Fibroblast of skin of back (primary cell): ENCODE measurements at regions not wholly inside any gene's neighbourhood (a gene's known extent, or its start where the extent isn't known, plus 50 kb on each side); places are given as distances from the start of the nearest gene placed in this dataset.
"Not testable (repeated sequence)": the region's sequence is repeated elsewhere in the genome, so short reads cannot be mapped to it uniquely, and the experiment has no call there.

Experiments used
- DNase-seq: peaks from one replicate; pipeline ENCODE4 v3.0.0-alpha.2; 2013

DNA sequence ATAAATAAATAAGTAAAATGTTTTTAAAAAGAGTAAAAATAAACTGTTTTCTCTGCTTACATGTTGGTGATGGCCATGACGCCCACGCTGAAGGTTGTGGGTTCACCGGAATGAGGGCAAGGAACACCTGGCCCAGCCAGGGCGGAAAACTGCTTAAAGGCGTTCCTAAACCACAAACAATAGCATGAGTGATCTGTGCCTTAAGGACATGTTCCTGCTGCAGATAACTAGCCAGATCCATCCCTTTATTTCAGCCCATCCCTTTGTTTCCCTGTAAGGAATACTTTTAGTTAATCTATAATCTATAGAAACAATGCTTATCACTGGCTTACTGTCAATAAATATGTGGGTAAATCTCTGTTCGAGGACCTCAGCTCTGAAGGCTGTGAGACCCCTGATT, 63.3 kb upstream of the CEP78 start:
- not testable (repeated sequence) for DNase-seq

DNA sequence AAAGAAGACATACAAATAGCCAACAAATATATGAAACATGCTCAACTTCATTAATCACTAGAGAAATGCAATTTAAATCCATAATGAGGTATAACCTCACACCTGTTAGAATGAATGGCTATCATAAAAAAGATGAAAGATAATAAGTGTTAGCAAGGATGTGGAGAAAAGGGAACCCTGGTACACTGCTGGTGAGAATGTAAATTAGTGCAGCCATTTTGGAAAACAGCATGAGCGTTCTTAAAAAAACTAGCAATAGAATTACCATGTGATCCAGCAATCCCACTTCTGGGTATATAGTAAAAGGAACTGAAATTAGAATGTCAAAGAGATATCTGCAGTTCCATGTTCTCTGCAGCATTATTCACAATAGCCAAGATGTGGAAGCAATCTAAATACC, 64.2 kb upstream of the CEP78 start:
- no peak for DNase-seq

DNA sequence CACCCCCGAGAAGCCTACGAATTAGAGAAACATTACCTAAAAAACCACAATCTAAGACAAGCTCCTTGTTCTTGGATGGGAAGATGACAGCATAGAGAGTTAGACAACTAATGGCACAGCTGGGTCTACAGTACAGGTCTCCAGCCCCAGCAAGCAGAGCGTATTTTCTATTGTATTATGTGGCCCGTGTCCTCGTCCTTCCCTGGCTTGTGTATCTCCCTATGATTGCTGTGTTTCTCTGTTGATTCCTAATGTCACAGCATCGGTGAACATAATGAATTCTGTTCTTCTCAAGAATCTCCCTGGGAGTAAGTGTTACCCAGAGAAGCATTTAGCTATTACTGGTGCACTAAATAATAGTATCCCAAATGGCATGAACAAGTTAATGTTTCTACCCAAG, 66.8 kb upstream of the CEP78 start:
- DNase-seq: no peak

DNA sequence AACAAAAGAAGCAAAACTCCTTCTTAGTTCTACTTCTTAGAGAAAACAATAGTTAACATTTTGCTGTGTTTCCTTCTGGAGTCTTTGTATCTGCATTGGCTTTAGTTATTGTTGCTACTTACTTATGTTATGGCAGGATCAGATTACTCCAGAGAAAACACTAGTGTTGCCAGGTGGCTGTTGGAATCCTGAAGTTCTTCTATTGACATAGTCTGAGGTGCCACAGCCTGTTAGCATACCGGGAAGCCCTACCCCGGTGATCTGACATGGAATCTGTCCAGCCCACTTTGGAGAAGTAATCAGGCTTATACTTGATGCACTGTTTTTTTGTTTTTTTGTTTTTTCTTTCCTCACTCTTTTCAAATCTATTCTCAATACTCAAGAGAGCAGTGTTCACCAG, 68.5 kb upstream of the CEP78 start:
- DNase-seq: no peak

DNA sequence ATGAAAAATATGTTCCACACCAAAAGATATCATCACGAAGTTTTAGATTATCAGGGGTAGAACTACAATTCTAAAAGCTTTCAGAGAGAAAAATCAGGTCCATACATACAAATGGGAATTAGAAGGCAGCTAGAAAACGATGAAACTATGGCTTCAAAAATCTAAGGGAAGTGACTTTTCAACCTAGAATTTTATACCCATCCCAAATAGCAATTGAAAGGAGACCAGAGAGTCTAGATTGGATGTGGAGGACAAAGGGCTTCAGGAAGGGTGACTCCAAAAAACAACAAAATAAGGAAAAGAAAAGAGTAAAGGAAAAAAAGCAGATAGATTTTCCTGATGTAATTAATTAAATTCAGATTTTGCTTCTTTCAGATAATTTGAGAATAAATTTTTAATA, 72.0 kb upstream of the CEP78 start:
- DNase-seq: no peak

DNA sequence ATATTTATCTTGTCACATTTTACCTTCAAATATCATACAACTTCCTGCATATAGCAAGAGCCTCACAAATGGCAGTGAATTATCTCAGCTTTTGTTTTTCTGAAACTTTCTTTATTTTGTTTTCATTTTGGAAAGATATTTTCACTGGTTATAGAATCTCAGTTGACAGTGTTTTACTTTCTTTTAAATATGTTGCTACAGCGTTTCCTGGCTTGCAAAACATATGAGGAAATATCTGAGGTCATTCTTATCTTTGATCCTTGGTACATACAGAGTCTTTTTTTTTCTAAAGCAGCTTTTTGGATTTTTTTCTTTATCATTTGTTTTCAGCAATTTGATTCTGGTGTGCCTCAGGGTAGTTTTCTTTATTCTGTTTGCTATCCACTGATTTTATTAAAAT, 77.6 kb upstream of the CEP78 start:
- DNase-seq: no peak

DNA sequence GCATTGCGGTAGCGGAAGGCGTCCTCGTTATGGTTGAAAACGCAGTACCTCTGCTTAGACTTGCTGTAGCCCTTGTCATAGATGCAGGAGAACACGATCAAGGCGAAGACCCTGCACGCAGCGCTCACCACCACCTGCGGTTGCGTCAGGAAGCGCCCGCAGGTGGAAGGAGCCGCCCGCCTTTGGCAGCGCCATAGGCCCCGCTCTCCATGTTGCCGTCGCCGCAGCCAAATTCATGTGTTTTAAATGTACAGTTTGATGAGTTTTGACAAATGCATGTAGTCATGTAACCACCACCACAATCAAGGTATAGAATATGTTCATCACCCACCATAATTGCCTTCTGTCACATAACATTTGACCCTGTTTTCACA, 84.9 kb upstream of the CEP78 start:
- DNase-seq: no peak

DNA sequence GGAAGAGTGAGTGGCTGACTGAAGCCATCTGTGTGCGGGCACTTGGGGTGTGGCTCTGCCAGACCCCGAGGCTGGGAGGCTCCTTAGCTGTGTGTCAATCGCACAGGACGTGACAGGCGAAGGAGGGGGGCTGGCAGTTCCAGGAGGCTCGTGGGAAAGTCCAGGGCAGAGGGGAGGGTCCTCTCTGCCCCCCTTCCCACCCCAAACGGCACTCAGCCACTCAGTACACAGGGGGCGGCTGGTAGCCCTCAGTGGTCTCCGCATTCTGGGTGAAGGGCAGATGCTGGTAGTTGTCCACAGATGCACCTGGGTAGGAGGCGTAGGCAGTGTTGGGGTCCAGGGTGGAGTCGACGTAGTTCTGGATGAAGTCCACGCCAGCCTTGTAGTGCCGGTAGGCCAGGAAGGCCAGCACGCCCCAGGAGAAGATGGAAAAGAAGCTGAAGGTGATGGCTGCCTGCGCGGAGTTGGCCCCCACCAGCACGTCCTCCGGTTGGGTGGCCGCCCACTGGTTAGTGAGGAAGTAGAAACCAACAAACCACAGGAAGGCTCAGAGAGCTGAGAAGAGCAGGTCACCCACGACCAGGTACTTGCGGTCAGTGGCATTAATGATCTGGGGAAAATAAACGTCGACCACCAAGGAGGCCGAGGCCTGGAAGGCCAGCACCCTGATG, 85.4 kb upstream of the CEP78 start:
- no peak for DNase-seq

DNA sequence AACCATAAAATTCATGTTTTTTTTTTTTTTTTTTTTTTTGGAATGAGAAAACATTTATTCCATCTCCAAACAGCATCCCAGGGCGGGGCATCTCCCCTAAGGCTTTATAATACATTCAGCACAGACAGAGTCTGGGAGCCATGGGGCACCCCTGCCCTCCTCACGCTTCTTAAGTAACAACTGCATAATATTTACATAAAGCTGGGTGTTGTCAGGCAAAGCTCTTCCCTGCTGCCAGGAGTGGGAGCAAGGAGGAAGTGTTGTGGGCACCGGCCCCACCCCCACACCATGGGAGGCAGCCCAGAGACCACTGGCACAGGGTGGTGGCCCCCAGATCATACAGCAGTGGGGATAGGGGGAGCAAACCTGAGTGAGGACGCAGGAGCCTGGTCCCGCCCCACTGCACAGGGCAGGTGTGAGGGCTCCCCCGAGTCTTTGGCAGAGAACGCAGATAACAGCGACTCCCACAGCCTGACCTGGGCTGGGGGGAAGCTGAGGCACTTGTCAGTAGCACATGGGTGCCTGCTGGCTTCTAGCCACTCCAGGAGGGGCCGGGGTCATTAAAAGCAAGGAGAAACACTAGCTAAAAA, 86.1 kb upstream of the CEP78 start:
- DNase-seq: no peak

DNA sequence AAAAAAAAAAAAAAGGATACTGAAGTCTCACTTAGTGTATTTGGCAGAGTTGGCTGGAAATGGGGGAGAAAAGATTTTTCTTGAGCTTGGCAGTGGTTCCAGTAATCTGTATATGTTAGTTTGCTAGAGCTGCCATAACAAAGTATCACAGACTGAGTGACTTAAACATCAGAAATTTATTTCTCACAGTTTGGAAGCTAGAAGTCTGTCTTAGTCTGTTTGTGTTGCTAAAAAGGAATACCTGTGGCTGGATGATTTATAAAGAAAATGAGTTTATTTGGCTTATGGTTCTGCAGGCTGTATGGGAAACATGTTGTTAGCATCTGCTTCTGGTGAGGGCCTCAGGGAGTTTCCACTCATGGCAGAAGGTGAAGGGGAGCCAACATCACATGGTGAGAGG, 89.6 kb upstream of the CEP78 start:
- no peak for DNase-seq

DNA sequence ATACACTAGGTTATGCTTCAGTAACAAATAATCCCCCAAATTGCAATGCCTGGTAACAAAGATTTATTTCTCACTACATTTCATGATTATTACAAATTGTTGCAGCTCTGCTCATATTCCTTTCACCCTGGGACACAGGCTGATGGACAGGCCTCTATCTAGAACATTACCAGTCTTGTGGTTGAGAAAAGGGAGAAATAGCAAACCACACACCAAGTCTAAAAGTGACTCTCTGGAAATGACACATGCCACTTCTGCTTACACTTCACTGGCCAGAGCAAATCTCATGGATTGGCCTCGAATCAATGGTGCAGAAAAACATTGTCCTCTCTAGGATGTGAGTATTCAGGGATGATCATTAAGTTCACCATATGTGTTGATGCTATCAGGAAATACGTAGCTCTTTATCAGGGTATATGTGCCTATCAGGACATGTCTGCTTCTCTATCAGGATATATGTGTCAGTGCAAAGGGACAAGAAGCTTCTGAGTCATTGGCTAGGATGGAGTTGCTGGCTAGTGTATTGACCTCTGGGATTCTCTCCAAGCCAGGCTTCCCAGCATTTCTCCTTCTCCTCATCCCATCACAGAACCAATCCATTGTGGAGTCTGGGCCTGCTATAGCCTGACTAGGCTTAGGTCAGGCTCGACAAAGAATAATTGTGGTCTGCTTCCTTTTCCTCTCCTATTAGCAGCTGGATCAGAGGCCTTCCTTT, 91.1 kb upstream of the CEP78 start:
- DNase-seq: no peak

DNA sequence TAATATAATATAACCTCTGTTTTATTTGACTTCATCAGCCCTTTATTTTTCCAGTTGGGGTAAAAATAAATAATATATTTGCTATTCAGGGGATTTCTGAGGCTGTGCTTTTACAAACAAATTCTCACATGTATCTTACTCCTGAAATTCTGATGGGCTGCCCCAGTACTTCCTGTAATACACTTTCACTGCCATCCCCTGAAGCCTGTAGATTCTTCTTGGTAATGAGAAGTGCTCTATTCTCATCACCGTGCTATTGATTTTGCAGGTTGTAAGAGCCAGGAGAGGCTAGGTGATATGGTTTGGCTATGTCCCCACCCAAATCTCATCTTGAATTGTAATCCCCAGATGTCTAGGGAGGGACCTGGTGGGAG, 91.9 kb upstream of the CEP78 start:
- no peak for DNase-seq

DNA sequence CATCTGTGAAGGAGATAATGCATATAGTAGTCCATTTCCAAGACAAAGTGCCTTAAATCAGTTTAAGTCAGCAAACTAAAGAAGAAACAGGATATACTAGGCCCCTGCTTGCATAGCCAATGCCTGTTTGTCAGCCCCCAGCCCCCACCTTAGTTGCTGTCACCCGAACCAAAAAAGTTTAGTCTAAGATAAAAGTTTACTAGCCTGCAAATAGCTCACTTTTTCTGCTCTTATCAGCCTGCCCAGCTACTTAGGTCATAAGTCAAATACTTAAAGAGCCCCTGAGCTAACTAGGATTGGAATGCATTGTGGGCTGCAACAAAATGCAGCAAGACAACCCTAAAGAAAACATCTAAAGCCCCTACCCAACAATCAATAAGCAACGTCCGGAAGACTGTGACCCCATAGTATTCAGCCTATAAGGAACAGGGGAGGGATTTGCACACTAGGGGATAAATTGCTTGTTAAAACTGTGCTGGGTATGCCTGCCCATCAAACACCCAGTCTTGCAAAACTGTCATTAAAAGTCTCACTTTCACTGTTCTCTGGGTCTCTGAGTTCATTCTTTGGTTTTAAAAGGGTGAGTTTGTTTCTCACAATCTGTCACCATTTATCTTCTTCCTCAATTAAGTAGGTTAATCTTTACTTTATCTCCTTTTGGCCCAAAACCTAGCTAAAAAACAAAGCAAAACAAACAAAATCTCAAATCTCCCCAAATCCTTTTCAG, 92.4 kb upstream of the CEP78 start:
- no peak for DNase-seq

DNA sequence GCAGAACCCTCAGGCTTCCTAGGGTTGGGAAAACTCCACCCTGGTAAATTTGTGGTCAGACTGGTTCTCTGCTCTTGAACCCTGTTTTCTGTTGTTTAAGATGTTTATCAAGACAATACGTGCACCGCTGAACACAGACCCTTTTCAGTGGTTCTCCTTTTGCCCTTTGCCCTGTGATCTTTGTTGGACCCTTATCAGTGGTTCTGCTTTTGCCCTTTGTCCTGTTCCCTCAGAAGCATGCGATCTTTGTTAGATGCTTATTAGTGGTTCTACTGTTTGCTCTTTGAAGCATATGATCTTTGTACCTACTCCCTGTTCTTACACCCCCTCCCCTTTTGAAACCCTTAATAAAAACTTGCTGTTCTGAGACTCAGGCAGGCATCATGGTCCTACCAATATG, 93.6 kb upstream of the CEP78 start:
- DNase-seq: not testable (repeated sequence)

DNA sequence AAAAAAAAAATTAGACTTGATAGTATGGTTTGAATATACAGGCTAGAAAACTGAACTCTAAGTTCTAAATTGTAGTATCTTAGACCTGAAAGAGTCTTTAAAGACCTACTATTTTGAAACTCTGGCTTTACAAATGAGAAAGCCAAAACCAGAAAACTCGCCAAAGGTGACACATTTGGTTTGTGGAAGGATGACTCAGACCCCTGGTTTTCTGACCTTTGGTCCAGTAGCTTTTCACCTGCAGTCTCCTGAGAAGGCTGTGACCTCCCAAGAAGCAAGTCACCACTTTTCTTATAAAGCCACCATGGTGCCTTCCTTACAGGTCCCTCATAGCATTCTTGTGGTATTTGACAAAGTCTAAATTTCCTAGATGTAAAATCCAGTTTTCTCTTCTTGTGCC, 102.1 kb upstream of the CEP78 start:
- no peak for DNase-seq

DNA sequence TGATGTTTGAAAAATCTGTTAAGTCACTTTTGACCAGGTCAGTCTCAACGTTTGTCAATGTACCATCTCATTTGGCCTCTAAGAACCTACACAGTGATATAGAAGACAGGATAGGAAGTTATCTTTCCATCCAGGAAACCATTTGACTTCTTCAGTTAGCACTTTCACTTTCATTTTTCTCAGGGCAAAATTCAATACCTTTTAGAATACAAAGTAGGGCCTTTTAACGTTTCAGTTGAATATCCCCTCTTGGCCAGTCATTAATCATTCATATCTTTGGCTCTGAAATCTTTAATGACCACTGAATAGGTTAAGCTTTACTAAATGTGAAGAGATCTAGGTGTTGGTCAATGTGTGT, 101.1 kb upstream of the GNAQ start:
- DNase-seq: no peak

DNA sequence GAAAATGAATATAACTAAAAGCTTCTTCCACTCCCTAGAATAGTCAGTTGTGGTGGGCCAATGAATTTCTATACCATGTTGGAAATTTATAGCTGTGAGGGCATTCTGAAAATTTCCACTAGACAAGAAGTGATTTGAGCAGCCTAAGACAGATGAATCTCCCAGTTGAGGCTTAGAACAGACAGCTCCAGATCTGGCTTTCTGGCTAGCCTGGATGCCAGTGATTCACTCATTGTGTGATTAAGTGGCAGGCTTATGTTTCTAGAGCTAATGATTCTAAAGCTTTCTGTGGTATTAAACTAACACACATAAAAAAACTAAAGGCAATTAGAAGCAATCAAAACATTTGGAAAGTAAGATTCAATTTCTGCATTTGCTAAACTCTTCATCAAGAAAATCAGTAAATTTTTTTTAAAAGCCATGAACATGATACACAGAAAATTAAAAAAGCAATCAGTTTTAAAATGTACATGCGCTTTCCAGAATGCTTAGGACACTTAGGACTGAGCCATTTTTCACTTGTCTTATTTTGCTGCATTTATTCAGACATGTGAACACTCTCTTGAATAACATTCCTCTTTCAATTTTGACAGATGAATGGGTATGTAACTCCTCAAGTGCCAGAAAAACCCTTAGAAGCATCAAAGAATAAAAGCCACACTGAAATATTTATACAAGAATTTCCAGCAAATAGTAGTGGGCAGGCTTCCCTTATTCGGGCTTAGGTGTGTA, 100.5 kb upstream of the GNAQ start:
- peak; percentile 29 for DNase-seq

DNA sequence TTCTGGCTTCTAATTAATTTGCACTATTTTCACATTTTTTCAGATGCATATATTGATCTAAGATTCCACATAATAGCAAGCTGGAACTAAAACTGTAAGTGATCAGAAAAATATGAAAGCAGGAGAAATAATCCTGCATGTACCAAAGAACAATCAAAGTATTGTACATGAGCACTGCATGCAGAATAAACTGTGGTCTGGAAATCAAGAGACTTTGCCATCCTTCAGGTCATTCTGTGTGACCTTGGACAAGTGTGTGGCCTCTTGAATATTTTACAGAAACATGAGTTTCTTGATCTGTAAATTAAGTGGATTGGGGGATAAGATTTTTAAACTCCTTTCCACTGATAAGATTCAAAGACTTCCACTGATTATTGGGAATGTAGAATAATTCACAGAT, 99.2 kb upstream of the GNAQ start:
- no peak for DNase-seq

DNA sequence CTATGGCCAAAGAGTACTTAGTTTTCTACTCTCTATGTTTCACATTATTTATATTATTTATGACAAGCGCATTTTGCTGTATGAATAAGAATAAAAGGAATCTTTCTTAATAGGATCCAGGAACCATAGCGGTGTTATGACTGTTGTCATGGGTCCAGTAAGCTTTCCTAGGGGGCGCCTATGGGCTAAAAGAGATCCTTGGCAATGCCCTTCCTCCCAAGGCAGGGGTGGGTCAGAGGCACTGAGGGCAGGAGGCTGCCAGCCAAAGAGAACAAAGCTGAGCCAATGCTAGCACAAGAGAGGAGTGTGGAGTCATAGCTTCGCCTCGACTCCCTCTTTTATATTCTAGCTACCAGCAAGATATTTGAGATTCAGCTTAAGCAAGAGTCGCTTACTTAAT, 98.4 kb upstream of the GNAQ start:
- DNase-seq: peak; percentile 68

DNA sequence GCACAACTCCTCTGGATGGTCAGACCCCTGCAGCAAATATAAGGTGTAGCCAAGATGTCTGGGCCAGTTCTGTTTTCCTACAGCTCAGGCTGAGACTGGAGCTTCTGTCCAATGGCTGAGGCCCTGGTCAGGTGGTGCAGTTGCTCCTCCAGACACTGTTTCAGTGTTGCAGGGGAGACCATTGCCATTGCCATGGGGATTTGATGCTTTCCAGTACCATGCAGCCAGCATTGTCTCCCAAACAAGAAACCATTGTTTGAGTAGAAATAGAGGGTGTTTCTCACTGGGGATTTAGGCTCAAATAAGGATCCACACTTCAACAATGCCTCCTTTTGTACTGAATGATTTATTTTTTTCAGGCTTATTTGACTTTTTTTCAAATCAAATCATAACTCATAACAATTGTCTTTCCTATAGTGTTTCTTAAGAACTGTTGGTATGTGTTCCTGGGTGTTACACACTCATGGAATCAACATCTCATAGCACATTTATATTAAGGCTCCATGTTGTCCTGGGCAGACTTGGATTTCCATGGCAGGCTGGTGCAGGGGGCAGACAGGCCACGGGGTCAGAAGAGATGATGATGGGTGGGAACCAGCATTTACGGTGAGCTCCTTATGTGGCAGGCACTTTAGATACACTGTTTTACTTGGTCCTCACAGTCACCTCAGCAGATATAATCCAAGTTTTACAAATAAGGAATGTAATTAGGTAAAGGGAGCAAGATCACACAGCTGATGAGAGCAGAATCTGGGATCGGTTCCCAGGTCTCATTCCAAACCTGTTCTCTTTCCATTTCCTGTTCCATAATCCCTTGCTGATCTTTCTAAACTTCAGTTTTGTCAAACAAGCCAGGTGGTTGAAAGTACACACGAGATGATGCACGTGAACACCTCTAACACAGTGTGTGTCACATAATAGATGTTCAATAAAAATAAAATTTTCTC, 95.9 kb upstream of the GNAQ start:
- DNase-seq: no peak

DNA sequence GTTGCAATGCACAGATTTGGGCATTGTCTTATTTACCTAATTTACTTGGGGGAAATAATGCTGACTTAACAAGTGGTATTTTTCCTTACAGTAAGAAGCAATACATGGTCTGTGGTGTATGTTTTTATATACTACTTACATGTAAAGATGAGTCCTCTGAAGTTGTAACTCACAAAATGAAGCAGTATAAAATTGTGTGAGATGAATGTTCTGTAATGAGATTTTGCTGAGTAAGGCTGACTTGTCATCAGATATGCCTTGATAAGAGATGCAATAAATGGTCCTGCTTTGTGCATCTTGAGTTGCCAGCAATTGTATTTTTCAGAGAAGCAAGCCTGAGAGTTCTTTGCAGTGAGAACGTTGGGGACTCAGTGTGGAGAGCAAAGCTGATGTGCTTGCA, 92.2 kb upstream of the GNAQ start:
- DNase-seq: no peak

DNA sequence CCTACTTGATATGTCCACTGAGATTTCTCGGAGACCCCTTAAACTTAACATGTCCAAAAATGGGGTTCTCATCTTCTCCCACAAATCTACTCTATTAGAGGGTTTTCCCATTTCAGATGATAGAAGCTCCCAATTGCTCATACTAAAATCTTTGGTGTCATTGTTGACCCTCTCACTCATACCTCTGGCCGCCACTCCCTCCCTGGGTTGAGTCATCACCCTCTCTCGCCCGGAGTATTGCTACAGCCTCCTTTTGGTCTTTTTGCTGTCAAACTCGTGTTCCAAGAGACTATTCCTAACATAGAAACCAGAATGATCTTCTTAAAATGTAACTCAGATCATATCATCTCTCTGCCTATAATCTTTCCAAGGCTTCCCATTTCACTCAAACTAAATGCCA, 91.0 kb upstream of the GNAQ start:
- DNase-seq: peak; percentile 14
